H1 (cell line): ENCODE measurements at regions not wholly inside any gene's neighbourhood (a gene's known extent, or its start where the extent isn't known, plus 50 kb on each side); places are given as distances from the start of the nearest gene placed in this dataset.

Experiments used
- CTCF ChIA-PET: fragments of 300-600 bp; sonication (Branson Sonifier 250); formaldehyde crosslinking; loops from one replicate; lab custom pipeline; 2021; ENCODE audit not compliant: partially characterized antibody; lab: Charles Lee
- POLR2A ChIA-PET: fragments of 300-600 bp; sonication (Branson Sonifier 250); formaldehyde crosslinking; loops from one replicate; lab custom pipeline; 2021; ENCODE audit warnings: inconsistent platforms; ENCODE audit not compliant: partially characterized antibody; lab: Charles Lee
- DNase-seq, 2 experiments: peaks; one replicate each; pipeline versions ENCODE4 v3.0.0 to v3.0.0-alpha.2; 2010 to 2022; ENCODE audit warnings: low spot score in 2 of 2, low read depth in 1 of 2, mixed read lengths in 1 of 2
- FAIRE-seq: peaks from 2 replicates; lab custom pipeline; 2011; peaks lifted over from hg19 to GRCh38; lab: Jason Lieb, UNC
- H2AFZ ChIP-seq: 2 replicates; pipeline ENCODE4 v1.8.1; 2012; ENCODE audit warnings: low read length, inconsistent platforms
- H2AK5ac ChIP-seq: 2 replicates; pipeline ENCODE4 v1.6.1; 2013; ENCODE audit warnings: low read depth, low read length
- H2BK120ac ChIP-seq: replicated peaks from 2 replicates; pipeline ENCODE3; 2013; ENCODE audit warnings: low read depth, low read length, inconsistent platforms
- H2BK12ac ChIP-seq: 2 replicates; pipeline ENCODE4 v1.6.1; 2013; ENCODE audit warnings: low read depth, low read length
- H2BK15ac ChIP-seq: 2 replicates; pipeline ENCODE4 v1.6.1; 2013; ENCODE audit warnings: low read length
- H2BK20ac ChIP-seq: 2 replicates; pipeline ENCODE4 v1.6.1; 2013; ENCODE audit warnings: low read length
- H2BK5ac ChIP-seq: 2 replicates; pipeline ENCODE4 v1.6.1; 2013; ENCODE audit warnings: low read depth, low read length
- H3K14ac ChIP-seq: 2 replicates; pipeline ENCODE4 v1.6.1; 2013; ENCODE audit warnings: inconsistent platforms; ENCODE audit not compliant: insufficient read length
- H3K18ac ChIP-seq: 2 replicates; pipeline ENCODE4 v1.6.1; 2013; ENCODE audit warnings: low read length; ENCODE audit errors: extremely low read depth
- H3K23ac ChIP-seq: 2 replicates; pipeline ENCODE4 v1.6.1; 2013; ENCODE audit warnings: inconsistent platforms; ENCODE audit not compliant: insufficient read length
- H3K23me2 ChIP-seq: 2 replicates; pipeline ENCODE4 v1.6.1; 2013; ENCODE audit warnings: low read depth, low read length
- H3K27ac ChIP-seq: 2 replicates; pipeline ENCODE4 v1.6.1; 2011; ENCODE audit warnings: low read depth, low read length, inconsistent platforms
- H3K27me3 ChIP-seq, 4 experiments: replicated peaks in 1 of 4; 1 replicate in 1 of 4; 2 replicates in 3 of 4; pipeline versions ENCODE4 v1.6.1 to v1.8.1; 2011 to 2013; ENCODE audit warnings: low read length in 3 of 4, mild to moderate bottlenecking in 3 of 4, inconsistent platforms in 2 of 4, mixed read lengths in 2 of 4, moderate library complexity in 1 of 4; ENCODE audit not compliant: control insufficient read depth in 3 of 4, insufficient read depth in 3 of 4; ENCODE audit errors: extremely low read depth in 1 of 4
- H3K36me3 ChIP-seq, 4 experiments: 2 replicates each; pipeline versions ENCODE4 v1.6.1 to v1.8.1; 2011 to 2013; ENCODE audit warnings: mild to moderate bottlenecking in 4 of 4, low read length in 3 of 4, moderate library complexity in 2 of 4, control low read depth in 1 of 4, inconsistent platforms in 1 of 4; ENCODE audit not compliant: insufficient read depth in 4 of 4, control insufficient read depth in 2 of 4
- H3K4ac ChIP-seq: replicated peaks from 2 replicates; pipeline ENCODE3; 2013; ENCODE audit warnings: low read length, low read depth, mixed read lengths, inconsistent platforms; ENCODE audit not compliant: insufficient read length
- H3K4me1 ChIP-seq, 4 experiments: replicated peaks in 1 of 4; 1 replicate in 1 of 4; 2 replicates in 3 of 4; pipeline versions ENCODE4 v1.6.1 to v1.8.1; 2011 to 2013; ENCODE audit warnings: low read length in 3 of 4, inconsistent platforms in 2 of 4, mixed read lengths in 1 of 4; ENCODE audit not compliant: insufficient read depth in 4 of 4, control insufficient read depth in 3 of 4
- H3K4me2 ChIP-seq, 2 experiments: 2 replicates each; pipeline versions ENCODE4 v1.6.1 to v1.8.1; 2011 to 2013; ENCODE audit warnings: low read depth in 2 of 2, low read length in 2 of 2, control low read depth in 1 of 2, inconsistent platforms in 1 of 2, mild to moderate bottlenecking in 1 of 2; ENCODE audit not compliant: insufficient read depth in 1 of 2
- H3K4me3 ChIP-seq, 4 experiments: fragments of 200-600, 300-600 bp in 1 of 4; sonication (generic), shearing (Covaris generic), sonication (Bioruptor Twin) in 1 of 4; 2 replicates each; pipeline versions ENCODE4 v1.5.1 to v1.8.1; 2011 to 2016; ENCODE audit warnings: low read length in 4 of 4, low read depth in 3 of 4, control low read depth in 2 of 4, inconsistent platforms in 2 of 4, mild to moderate bottlenecking in 2 of 4, mixed read lengths in 1 of 4, moderate library complexity in 1 of 4; ENCODE audit not compliant: insufficient read depth in 2 of 4; ENCODE audit errors: extremely low read depth in 1 of 4
- H3K56ac ChIP-seq: replicated peaks from 2 replicates; pipeline ENCODE3; 2013; ENCODE audit warnings: low read depth, mild to moderate bottlenecking, mixed read lengths, low read length, inconsistent platforms; ENCODE audit not compliant: insufficient read length
- H3K79me1 ChIP-seq: 2 replicates; pipeline ENCODE4 v1.6.1; 2013; ENCODE audit warnings: low read depth, low read length, control low read depth
- H3K79me2 ChIP-seq, 2 experiments: 2 replicates each; pipeline versions ENCODE4 v1.6.1 to v1.8.1; 2012 to 2013; ENCODE audit warnings: low read length in 2 of 2, mild to moderate bottlenecking in 2 of 2, inconsistent platforms in 1 of 2; ENCODE audit not compliant: insufficient read depth in 2 of 2, control insufficient read depth in 1 of 2
- H3K9ac ChIP-seq, 4 experiments: replicated peaks in 1 of 4; 1 replicate in 1 of 4; 2 replicates in 3 of 4; pipeline versions ENCODE4 v1.6.1 to v1.8.1; 2011 to 2013; ENCODE audit warnings: low read depth in 3 of 4, low read length in 3 of 4, control low read depth in 2 of 4, mild to moderate bottlenecking in 2 of 4, moderate library complexity in 2 of 4, inconsistent platforms in 1 of 4; ENCODE audit errors: extremely low read depth in 1 of 4
- H3K9me3 ChIP-seq, 2 experiments: 2 replicates each; pipeline versions ENCODE4 v1.6.1 to v1.8.1; 2012 to 2013; ENCODE audit warnings: mild to moderate bottlenecking in 2 of 2, moderate library complexity in 2 of 2, control low read depth in 1 of 2, inconsistent platforms in 1 of 2, low read depth in 1 of 2, low read length in 1 of 2, mixed read lengths in 1 of 2; ENCODE audit not compliant: insufficient read depth in 2 of 2
- H4K20me1 ChIP-seq, 2 experiments: replicated peaks in 1 of 2; 2 replicates each; pipeline versions ENCODE3 to v1.8.1; 2011 to 2013; ENCODE audit warnings: inconsistent platforms in 2 of 2, low read length in 2 of 2, mild to moderate bottlenecking in 1 of 2; ENCODE audit not compliant: insufficient read depth in 2 of 2, control insufficient read depth in 1 of 2
- H4K5ac ChIP-seq: 2 replicates; pipeline ENCODE4 v1.6.1; 2013; ENCODE audit warnings: low read length, low read depth, mixed read lengths, inconsistent platforms; ENCODE audit not compliant: insufficient read length
- H4K8ac ChIP-seq: 2 replicates; pipeline ENCODE4 v1.8.0; 2013; ENCODE audit warnings: mild to moderate bottlenecking, moderate library complexity, low read length, inconsistent platforms; ENCODE audit not compliant: insufficient read depth; ENCODE audit errors: extremely low read depth
- H4K91ac ChIP-seq: replicated peaks from 2 replicates; pipeline ENCODE3; 2013; ENCODE audit warnings: low read length, mixed read lengths, inconsistent platforms; ENCODE audit not compliant: insufficient read length
- ASH2L ChIP-seq: fragments of 200-600, 300-600 bp; sonication (generic); IDR thresholded peaks from one replicate; pipeline ENCODE4 v1.7.1; 2017; ENCODE audit warnings: low read length
- BACH1 ChIP-seq: IDR thresholded peaks from 2 replicates; pipeline ENCODE4 v1.6.1; 2012; ENCODE audit warnings: low read length, improper control_type of control experiment
- CHD2 ChIP-seq: IDR thresholded peaks from 2 replicates; pipeline ENCODE4 v1.6.1; 2012; ENCODE audit warnings: low read length, improper control_type of control experiment
- CREB1 ChIP-seq: IDR thresholded peaks from 2 replicates; pipeline ENCODE4 v1.6.1; 2012; ENCODE audit warnings: inconsistent platforms
- EGR1 ChIP-seq: IDR thresholded peaks from 2 replicates; pipeline ENCODE4 v1.6.1; 2011; ENCODE audit warnings: low read depth, low read length, borderline replicate concordance
- HDAC2 ChIP-seq, 2 experiments: fragments of 300-600 bp in 1 of 2; sonication (generic) in 1 of 2; IDR thresholded peaks; 2 replicates each; pipeline ENCODE4 v1.6.1; 2011 to 2012; ENCODE audit warnings: low read depth in 2 of 2, low read length in 2 of 2, mild to moderate bottlenecking in 2 of 2, moderate library complexity in 2 of 2, borderline replicate concordance in 1 of 2, inconsistent platforms in 1 of 2
- KDM1A ChIP-seq: fragments of 200-600, 300-600 bp; sonication (generic); IDR thresholded peaks from 2 replicates; pipeline ENCODE4 v1.7.1; 2016; ENCODE audit warnings: mild to moderate bottlenecking, low read length, borderline replicate concordance
- NANOG ChIP-seq: IDR thresholded peaks from 2 replicates; pipeline ENCODE4 v1.6.1; 2011; ENCODE audit warnings: low read length, low read depth, mild to moderate bottlenecking, inconsistent platforms; ENCODE audit not compliant: insufficient read depth, poor library complexity, severe bottlenecking
- RAD21 ChIP-seq, 2 experiments: IDR thresholded peaks in 1 of 2; conservative IDR thresholded peaks in 1 of 2; 2 replicates each; pipeline ENCODE4 v1.6.1; 2011; ENCODE audit warnings: low read depth in 2 of 2, low read length in 2 of 2, improper control_type of control experiment in 1 of 2, inconsistent platforms in 1 of 2, mild to moderate bottlenecking in 1 of 2, moderate library complexity in 1 of 2
- USF2 ChIP-seq: IDR thresholded peaks from 2 replicates; pipeline ENCODE4 v1.6.1; 2011; ENCODE audit warnings: low read length, improper control_type of control experiment
- YY1 ChIP-seq: IDR thresholded peaks from 2 replicates; pipeline ENCODE4 v1.6.1; 2011; ENCODE audit warnings: low read depth, mild to moderate bottlenecking, low read length
- ZNF274 ChIP-seq: IDR thresholded peaks from 2 replicates; pipeline ENCODE4 v1.7.0; 2012; ENCODE audit warnings: low read length, borderline replicate concordance; ENCODE audit errors: extremely low read depth
- TF ChIP-seq, protein P1 (sequence below): IDR thresholded peaks from 2 replicates; pipeline ENCODE4 v1.6.1; 2011; ENCODE audit warnings: low read depth, mild to moderate bottlenecking, low read length; ENCODE audit not compliant: insufficient read depth

DNA sequence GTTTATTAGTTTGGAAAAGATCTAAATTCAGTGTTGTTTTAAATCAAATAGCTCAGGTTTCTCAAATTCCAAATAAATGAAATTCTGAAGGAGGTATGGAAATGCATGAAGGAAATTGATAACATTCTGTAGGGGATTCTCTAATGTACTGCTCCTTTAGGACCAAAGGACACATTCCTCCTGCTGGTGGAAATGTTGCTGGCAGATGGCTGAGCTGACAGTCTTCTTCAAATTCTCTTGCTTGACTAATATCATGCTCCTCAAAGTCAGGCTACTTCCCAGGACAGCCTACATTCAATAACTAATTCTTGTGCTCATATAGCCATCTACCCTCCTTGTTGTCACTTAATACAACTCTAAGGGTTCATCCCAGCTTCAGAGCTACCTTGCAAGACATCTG lies 1118.5 kb downstream of the PCDH9 start:
- FAIRE-seq (no peak), DNase-seq (no peak)
- H2BK20ac ChIP-seq = no peak overlapping the region
- no peaks in the 10 kb centered on the region for H3K36me3 ChIP-seq
- H2BK12ac ChIP-seq = no peak overlapping the region
- H3K27ac ChIP-seq = no peak overlapping the region
- H3K18ac ChIP-seq = no peak overlapping the region
- no peaks in the 10 kb centered on the region for H3K27me3 ChIP-seq
- no peak overlapping the region for H3K9ac ChIP-seq
- H3K79me1 ChIP-seq = no peaks in the 10 kb centered on the region
- no peak overlapping the region for H2AK5ac ChIP-seq
- no peak overlapping the region for H2AFZ ChIP-seq
- H4K5ac ChIP-seq = no peak overlapping the region
- no peaks in the 10 kb centered on the region for H3K4me1 ChIP-seq
- CTCF ChIA-PET = interaction anchor here (0.6 to 1.6 kb wide), 7 partner anchors 8 to 291 kb away, joined by 3 read pairs; no protein-coding TSS in a partner anchor
- no peak overlapping the region for H3K56ac ChIP-seq
- no peaks in the 10 kb centered on the region for H3K79me2 ChIP-seq
- no peak overlapping the region for H3K4ac ChIP-seq
- no peak overlapping the region for H3K23ac ChIP-seq
- no peak overlapping the region for H4K8ac ChIP-seq
- H4K91ac ChIP-seq = no peak overlapping the region
- H4K20me1 ChIP-seq = peaks cover 0 to 3% of the 10 kb centered on the region in 2 experiments
- no peaks in the 10 kb centered on the region for H3K9me3 ChIP-seq
- no peak overlapping the region for H2BK120ac ChIP-seq
- no peaks in the 10 kb centered on the region for H3K23me2 ChIP-seq
- POLR2A ChIA-PET = no interaction called here
- no peak overlapping the region for H3K14ac ChIP-seq
- H2BK15ac ChIP-seq = no peak overlapping the region
- H3K4me2 ChIP-seq = no peak overlapping the region
- H2BK5ac ChIP-seq = no peak overlapping the region
- no peak overlapping the region for H3K4me3 ChIP-seq
- TF ChIP-seq CREB1 = no peak
- no peak for TF ChIP-seq YY1
- no peak for TF ChIP-seq NANOG
- no peak for TF ChIP-seq KDM1A
- TF ChIP-seq USF2 = no peak
- no peak for TF ChIP-seq BACH1
- peak; percentile 13 to 14; a peak in 2 of 4 replicates for TF ChIP-seq RAD21 (IDR thresholded peaks at IDR 0.05 in 1 of 2, conservative IDR thresholded peaks at IDR 0.05 in 1 of 2; ENCODE audit: low read depth in 2 of 2, low read length in 2 of 2)
- TF ChIP-seq CHD2 = no peak
- TF ChIP-seq HDAC2 (IDR thresholded peaks at IDR 0.05; ENCODE audit: borderline replicate concordance in 1 of 2, low read depth in 2 of 2, low read length in 2 of 2) = no peak
- TF ChIP-seq EGR1 = no peak
- TF ChIP-seq, protein P1, sequence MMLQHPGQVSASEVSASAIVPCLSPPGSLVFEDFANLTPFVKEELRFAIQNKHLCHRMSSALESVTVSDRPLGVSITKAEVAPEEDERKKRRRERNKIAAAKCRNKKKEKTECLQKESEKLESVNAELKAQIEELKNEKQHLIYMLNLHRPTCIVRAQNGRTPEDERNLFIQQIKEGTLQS = no peak
- no peak for TF ChIP-seq ASH2L
- no peak for TF ChIP-seq ZNF274
